ENCODE measurements at regions not wholly inside any gene's neighbourhood (a gene's known extent, or its start where the extent isn't known, plus 50 kb on each side); places are given as distances from the start of the nearest gene placed in this dataset.

DNA sequence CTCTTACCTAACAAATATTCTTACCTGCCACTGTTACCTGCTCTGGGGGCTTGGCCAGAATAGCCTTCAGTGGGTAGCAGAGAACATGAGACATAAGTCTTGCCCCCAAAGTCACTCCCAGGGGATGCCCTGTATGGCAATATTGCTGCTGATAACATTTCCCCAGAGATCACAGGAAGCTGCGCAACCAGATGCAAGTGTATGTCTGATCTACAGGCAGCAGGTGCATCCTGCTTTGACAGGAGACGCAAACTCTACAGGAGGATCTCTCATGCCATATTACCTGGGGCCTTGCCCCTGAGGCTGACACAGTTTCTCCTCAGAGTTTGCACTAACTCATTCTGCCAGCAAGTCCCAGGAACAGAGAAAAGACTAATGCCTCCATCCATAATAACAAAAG is 174.4 kb upstream of the LPP start:
- TF ChIP-seq POLR2A (IDR thresholded peaks at IDR 0.05) (no peak), POLR2AphosphoS5 (IDR thresholded peaks at IDR 0.05) (peak in 1 of 3 donors; percentile 68)
- Histone ChIP-seq H3K27ac (peak overlapping the region in 4 of 8 donors; percentile 11 to 53 (median 32)), H3K36me3 (no peaks in the 10 kb centered on the region), H3K4me3 (no peak overlapping the region), H3K4me1 (peaks cover 0 to 53% (median 38%) of the 10 kb centered on the region in 6 donors), H3K27me3 (replicated peaks in 1 of 7) (no peaks in the 10 kb centered on the region), H3K9me3 (peaks cover 0 to 4% (median 0%) of the 10 kb centered on the region in 8 donors)
- 22 to 51% (median 25%) methylated on average over 2 of the region's 2 CpGs for WGBS, 5 donors
- intact Hi-C loops (cut with DNase I; ENCODE audit: low total_unique reads) = no loop called here
- DNase-seq = no peak

DNA sequence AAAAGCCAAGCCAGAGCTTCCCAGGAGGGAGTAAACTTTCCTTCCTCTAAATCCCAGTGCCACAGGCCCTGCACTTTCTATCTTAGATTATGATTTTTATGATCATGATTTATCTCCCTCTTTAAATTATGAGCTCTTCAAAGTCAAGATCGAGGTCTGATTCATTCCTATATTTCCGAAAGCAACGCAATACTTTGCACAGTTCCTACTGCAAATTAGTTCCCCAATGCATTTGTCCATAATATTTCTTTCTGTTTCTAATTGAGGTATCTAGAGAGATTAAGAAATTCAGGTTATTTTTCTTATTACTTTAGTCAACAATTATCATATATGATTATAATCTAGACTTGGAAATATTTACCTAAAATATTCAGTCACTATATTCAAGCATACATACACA is 173.1 kb upstream of the LPP start:
- H3K36me3 ChIP-seq = no peaks in the 10 kb centered on the region
- intact Hi-C loops (cut with DNase I; ENCODE audit: low total_unique reads) = no loop called here
- H3K4me1 ChIP-seq = peaks cover 0 to 43% (median 27%) of the 10 kb centered on the region in 6 donors
- WGBS, 5 donors = 64 to 81% (median 79%) methylated on average over 3 of the region's 3 CpGs
- H3K4me3 ChIP-seq = no peak overlapping the region
- H3K27me3 ChIP-seq (replicated peaks in 1 of 7) = no peaks in the 10 kb centered on the region
- DNase-seq = no peak
- TF ChIP-seq POLR2A (IDR thresholded peaks at IDR 0.05) = no peak
- TF ChIP-seq, protein P1, sequence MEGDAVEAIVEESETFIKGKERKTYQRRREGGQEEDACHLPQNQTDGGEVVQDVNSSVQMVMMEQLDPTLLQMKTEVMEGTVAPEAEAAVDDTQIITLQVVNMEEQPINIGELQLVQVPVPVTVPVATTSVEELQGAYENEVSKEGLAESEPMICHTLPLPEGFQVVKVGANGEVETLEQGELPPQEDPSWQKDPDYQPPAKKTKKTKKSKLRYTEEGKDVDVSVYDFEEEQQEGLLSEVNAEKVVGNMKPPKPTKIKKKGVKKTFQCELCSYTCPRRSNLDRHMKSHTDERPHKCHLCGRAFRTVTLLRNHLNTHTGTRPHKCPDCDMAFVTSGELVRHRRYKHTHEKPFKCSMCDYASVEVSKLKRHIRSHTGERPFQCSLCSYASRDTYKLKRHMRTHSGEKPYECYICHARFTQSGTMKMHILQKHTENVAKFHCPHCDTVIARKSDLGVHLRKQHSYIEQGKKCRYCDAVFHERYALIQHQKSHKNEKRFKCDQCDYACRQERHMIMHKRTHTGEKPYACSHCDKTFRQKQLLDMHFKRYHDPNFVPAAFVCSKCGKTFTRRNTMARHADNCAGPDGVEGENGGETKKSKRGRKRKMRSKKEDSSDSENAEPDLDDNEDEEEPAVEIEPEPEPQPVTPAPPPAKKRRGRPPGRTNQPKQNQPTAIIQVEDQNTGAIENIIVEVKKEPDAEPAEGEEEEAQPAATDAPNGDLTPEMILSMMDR (IDR thresholded peaks at IDR 0.05 in 8 of 11, conservative IDR thresholded peaks at IDR 0.05 in 3 of 11) = no peak
- no peak for TF ChIP-seq POLR2AphosphoS5 (IDR thresholded peaks at IDR 0.05)
- H3K9me3 ChIP-seq = peaks cover 0 to 4% (median 0%) of the 10 kb centered on the region in 8 donors
- no peak overlapping the region for H3K27ac ChIP-seq

DNA sequence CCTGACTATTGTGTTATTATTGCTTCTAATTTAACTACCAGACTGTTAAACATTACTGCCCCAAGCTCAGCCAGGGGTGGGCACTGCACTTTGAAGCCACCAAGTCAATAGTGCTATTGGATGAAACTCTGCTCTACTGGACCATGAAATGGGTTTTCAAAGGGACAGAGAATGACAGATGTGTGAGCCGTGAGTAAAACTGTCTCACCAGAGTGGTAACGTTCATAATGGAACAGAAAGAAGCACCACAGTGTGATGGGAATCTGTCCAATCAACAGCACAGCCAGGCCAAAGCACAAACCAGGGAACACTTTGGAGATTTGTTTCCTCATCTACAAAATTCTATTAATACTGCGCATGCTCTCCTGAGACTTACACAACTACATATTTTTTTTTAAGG is 171.8 kb upstream of the LPP start:
- H3K27me3 ChIP-seq (replicated peaks in 1 of 7) = no peaks in the 10 kb centered on the region
- intact Hi-C loops (cut with DNase I; ENCODE audit: low total_unique reads) = no loop called here
- TF ChIP-seq POLR2AphosphoS5 (IDR thresholded peaks at IDR 0.05) (no peak), POLR2A (IDR thresholded peaks at IDR 0.05) (no peak)
- TF ChIP-seq, protein P1 (IDR thresholded peaks at IDR 0.05 in 8 of 11, conservative IDR thresholded peaks at IDR 0.05 in 3 of 11) = no peak
- H3K36me3 ChIP-seq = no peaks in the 10 kb centered on the region
- DNase-seq = no peak
- H3K27ac ChIP-seq = no peak overlapping the region
- H3K4me3 ChIP-seq = no peak overlapping the region
- peaks cover 0 to 48% (median 33%) of the 10 kb centered on the region in 6 donors for H3K4me1 ChIP-seq
- WGBS, 5 donors = 59 to 80% (median 74%) methylated on average over 3 of the region's 3 CpGs
- H3K9me3 ChIP-seq = peaks cover 0 to 4% (median 0%) of the 10 kb centered on the region in 8 donors

DNA sequence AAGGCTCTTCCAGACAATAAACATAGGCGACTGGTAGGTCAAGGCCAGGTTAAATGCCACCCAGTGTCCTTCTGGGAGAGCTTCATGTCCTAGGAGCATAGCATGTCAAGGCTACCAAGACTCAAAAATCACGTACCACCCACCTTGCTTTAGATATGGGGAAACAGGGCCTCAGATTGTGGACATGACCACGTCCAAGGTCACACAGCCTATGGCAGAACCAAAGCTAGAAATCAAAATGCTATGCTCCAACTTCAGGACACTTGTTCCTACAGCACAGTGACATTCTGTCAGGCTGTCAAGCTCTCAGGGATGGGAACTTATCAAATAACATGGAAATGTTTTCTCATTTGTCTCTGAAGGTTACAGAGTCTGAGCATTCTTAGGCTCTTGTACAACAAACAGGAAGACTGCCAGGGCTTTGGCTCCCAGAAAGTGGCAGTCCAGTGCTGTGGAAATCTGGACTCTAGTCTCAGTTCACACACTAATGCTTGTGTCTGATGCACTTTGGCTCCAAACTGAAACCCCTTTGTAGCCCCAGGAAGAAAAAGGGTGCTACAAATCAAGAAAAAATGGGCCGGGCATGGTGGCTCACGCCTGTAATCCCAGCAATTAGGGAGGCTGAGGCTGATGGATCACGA is 170.4 kb upstream of the LPP start:
- TF ChIP-seq, protein P1 (IDR thresholded peaks at IDR 0.05 in 8 of 11, conservative IDR thresholded peaks at IDR 0.05 in 3 of 11) = no peak
- Histone ChIP-seq H3K36me3 (no peaks in the 10 kb centered on the region), H3K27ac (no peak overlapping the region), H3K9me3 (no peaks in the 10 kb centered on the region), H3K4me1 (peaks cover 0 to 48% (median 27%) of the 10 kb centered on the region in 6 donors), H3K27me3 (replicated peaks in 1 of 7) (no peaks in the 10 kb centered on the region), H3K4me3 (no peak overlapping the region)
- 85 to 91% (median 88%) methylated on average over 6 of the region's 6 CpGs for WGBS, 5 donors
- DNase-seq = no peak
- intact Hi-C loops (cut with DNase I; ENCODE audit: low total_unique reads) = no loop called here

Measured in spleen (tissue), 11 donors.